T-cell (primary cell): ENCODE measurements at regions not wholly inside any gene's neighbourhood (a gene's known extent, or its start where the extent isn't known, plus 50 kb on each side); places are given as distances from the start of the nearest gene placed in this dataset.
A peak's percentile ranks its signal among the peaks of the same experiment; 100 is the strongest.
"Not testable (repeated sequence)": the region's sequence is repeated elsewhere in the genome, so short reads cannot be mapped to it uniquely, and the experiment has no call there.

Experiments used
- ATAC-seq, 4 experiments: fragments of 200-7000 bp in 3 of 4; fragments of 150-1000 bp in 1 of 4; cut with Tn5 transposase; replicated peaks in 1 of 4; 1 replicate in 3 of 4; 2 replicates in 1 of 4; pipeline ENCODE4 v1.10.0; 2021; ENCODE audit warnings: moderate library complexity in 3 of 4, mild to moderate bottlenecking in 2 of 4, moderate number of reproducible peaks in 1 of 4
- CTCF ChIA-PET, 2 donors: fragments of 300-600 bp; sonication (Branson Sonifier 250); formaldehyde crosslinking; loops; one replicate each; lab custom pipeline; 2022; ENCODE audit warnings: antibody characterized with exemption in 2 of 2; lab: Charles Lee
- POLR2A ChIA-PET, 2 donors: fragments of 300-600 bp; sonication (Branson Sonifier 250); formaldehyde crosslinking; loops; one replicate each; lab custom pipeline; 2022; ENCODE audit warnings: antibody characterized with exemption in 2 of 2; lab: Charles Lee
- DNase-seq, 35 experiments: peaks; one replicate each; pipeline versions ENCODE4 v3.0.0 to v3.0.0-alpha.2; 2013 to 2023
- H3K27ac ChIP-seq: one replicate; pipeline ENCODE4 v1.5.1; 2013; ENCODE audit warnings: low read length
- H3K27me3 ChIP-seq, 2 experiments: replicated peaks in 1 of 2; 1 replicate in 1 of 2; 2 replicates in 1 of 2; pipeline versions ENCODE4 v1.6.1 to v1.7.0; 2013; ENCODE audit warnings: low read length in 1 of 2, mixed read lengths in 1 of 2; ENCODE audit not compliant: control insufficient read depth in 2 of 2, insufficient read depth in 2 of 2; ENCODE audit errors: extremely low read depth in 1 of 2
- H3K36me3 ChIP-seq, 2 donors: 1 replicate in 1 of 2; 2 replicates in 1 of 2; pipeline versions ENCODE4 v1.6.1 to v1.7.0; 2013; ENCODE audit warnings: low read length in 1 of 2; ENCODE audit not compliant: control insufficient read depth in 2 of 2, insufficient read depth in 1 of 2; ENCODE audit errors: extremely low read depth in 1 of 2
- H3K4me1 ChIP-seq, 2 experiments: 1 replicate in 1 of 2; 2 replicates in 1 of 2; pipeline versions ENCODE4 v1.6.1 to v1.7.0; 2013; ENCODE audit warnings: low read length in 2 of 2, mixed read lengths in 1 of 2; ENCODE audit not compliant: insufficient read depth in 2 of 2, control insufficient read depth in 1 of 2; ENCODE audit errors: extremely low read depth in 1 of 2
- H3K4me3 ChIP-seq, 2 donors: 1 replicate in 1 of 2; 2 replicates in 1 of 2; pipeline versions ENCODE4 v1.5.1 to v1.7.0; 2013; ENCODE audit warnings: mild to moderate bottlenecking in 2 of 2, low read length in 1 of 2, moderate library complexity in 1 of 2; ENCODE audit not compliant: control insufficient read depth in 1 of 2; ENCODE audit errors: extremely low read depth in 1 of 2
- H3K9me3 ChIP-seq: 2 replicates; pipeline ENCODE4 v1.7.0; 2013
- H3K27ac Mint-ChIP-seq, 2 donors: one replicate each; pipeline ENCODE4 v1.8.0; 2020 to 2021; ENCODE audit warnings: mild to moderate bottlenecking in 2 of 2, mixed read lengths in 2 of 2
- H3K27me3 Mint-ChIP-seq, 2 donors: one replicate each; pipeline ENCODE4 v1.8.0; 2021 to 2022; ENCODE audit warnings: mixed read lengths in 2 of 2
- H3K36me3 Mint-ChIP-seq: one replicate; pipeline ENCODE4 v1.8.0; 2021; ENCODE audit warnings: mixed read lengths
- H3K4me1 Mint-ChIP-seq, 3 donors: one replicate each; pipeline ENCODE4 v1.8.0; 2020 to 2022; ENCODE audit warnings: mixed read lengths in 3 of 3, mild to moderate bottlenecking in 1 of 3
- H3K4me3 Mint-ChIP-seq, 3 donors: one replicate each; pipeline ENCODE4 v1.8.0; 2020 to 2022; ENCODE audit warnings: mild to moderate bottlenecking in 3 of 3, mixed read lengths in 3 of 3, moderate library complexity in 3 of 3
- H3K9me3 Mint-ChIP-seq, 3 donors: one replicate each; pipeline ENCODE4 v1.8.0; 2020 to 2022; ENCODE audit warnings: mixed read lengths in 3 of 3
- WGBS: methylation state at CpG from one replicate; pipeline ENCODE4 v1.1.5; 2013; ENCODE audit warnings: missing lambda C conversion rate; ENCODE audit not compliant: insufficient coverage; 5-methylcytosine and 5-hydroxymethylcytosine counted together

- no peaks in the 10 kb centered on the region for H3K9me3 Mint-ChIP-seq
- H3K27me3 ChIP-seq: no peaks in the 10 kb centered on the region
- H3K27ac ChIP-seq: no peak overlapping the region
- ATAC-seq: no peak
- peaks cover 0 to 3% of the 10 kb centered on the region in 2 experiments for H3K4me1 ChIP-seq
- H3K27ac Mint-ChIP-seq: no peak overlapping the region
- no peaks in the 10 kb centered on the region for H3K9me3 ChIP-seq
- ChIA-PET POLR2A (no interaction called here), CTCF (interaction anchor here in 1 of 2 donors (0.8 kb wide), 1 partner anchor 9 kb away, joined by 3 read pairs; no protein-coding TSS in a partner anchor)
- H3K36me3 Mint-ChIP-seq: no peaks in the 10 kb centered on the region
- peaks cover 13 to 14% (median 14%) of the 10 kb centered on the region in 3 donors for H3K4me1 Mint-ChIP-seq
- 36% methylated on average over 2 of the region's 4 CpGs for WGBS
- H3K4me3 Mint-ChIP-seq: no peak overlapping the region
- no peaks in the 10 kb centered on the region for H3K27me3 Mint-ChIP-seq
- no peaks in the 10 kb centered on the region for H3K36me3 ChIP-seq
- no peak overlapping the region for H3K4me3 ChIP-seq
- no peak for DNase-seq
Observed at GRCh38 chr6:71222671-71223070, 65.9 kb upstream of the OGFRL1 start.

- ATAC-seq (no peak), DNase-seq (no peak)
- peaks cover 23 to 25% (median 25%) of the 10 kb centered on the region in 3 donors for H3K4me1 Mint-ChIP-seq
- CTCF ChIA-PET: no interaction called here
- Histone ChIP-seq H3K27me3 (no peaks in the 10 kb centered on the region), H3K4me1 (peaks cover 1 to 11% of the 10 kb centered on the region in 2 experiments), H3K9me3 (no peaks in the 10 kb centered on the region), H3K27ac (no peak overlapping the region), H3K4me3 (no peak overlapping the region), H3K36me3 (no peaks in the 10 kb centered on the region)
- H3K36me3 Mint-ChIP-seq: no peaks in the 10 kb centered on the region
- POLR2A ChIA-PET: no interaction called here
- H3K4me3 Mint-ChIP-seq: no peak overlapping the region
- no peaks in the 10 kb centered on the region for H3K9me3 Mint-ChIP-seq
- H3K27ac Mint-ChIP-seq: no peak overlapping the region
- H3K27me3 Mint-ChIP-seq: no peaks in the 10 kb centered on the region
- WGBS: no CpG with 5 or more reads among the region's 2 CpGs
Observed at GRCh38 chr6:71224011-71224410, 64.6 kb upstream of the OGFRL1 start.

- Mint-ChIP-seq H3K4me3 (no peak overlapping the region), H3K4me1 (peaks cover 34 to 38% (median 37%) of the 10 kb centered on the region in 3 donors), H3K27ac (no peak overlapping the region), H3K9me3 (no peaks in the 10 kb centered on the region), H3K27me3 (no peaks in the 10 kb centered on the region), H3K36me3 (no peaks in the 10 kb centered on the region)
- POLR2A ChIA-PET: no interaction called here
- Histone ChIP-seq H3K4me1 (peaks cover 7 to 22% of the 10 kb centered on the region in 2 experiments), H3K27ac (no peak overlapping the region), H3K4me3 (no peak overlapping the region), H3K27me3 (no peaks in the 10 kb centered on the region), H3K36me3 (no peaks in the 10 kb centered on the region), H3K9me3 (no peaks in the 10 kb centered on the region)
- ATAC-seq: no peak
- DNase-seq: no peak
- WGBS: no CpG with 5 or more reads among the region's 1 CpG
- CTCF ChIA-PET: interaction anchor here in 1 of 2 donors (0.6 kb wide), 1 partner anchor 167 kb away, joined by 3 read pairs; no protein-coding TSS in a partner anchor
Observed at GRCh38 chr6:71226151-71226550, 62.5 kb upstream of the OGFRL1 start.

GRCh38 chr6:71228461-71229041, 60.1 kb upstream of the OGFRL1 start:
- ChIA-PET CTCF (interaction anchor here (0.7 to 1.6 kb wide), 2 partner anchors 11 to 60 kb away, joined by 3 to 4 read pairs; partner anchors contain the start of gene OGFRL1 (in 1 of the 2)), POLR2A (interaction anchor here in 1 of 2 donors (1.1 kb wide), 1 partner anchor 65 kb away, joined by 4 read pairs; no protein-coding TSS in a partner anchor)
- peak overlapping the region; percentile 31 to 48 (median 37) for H3K4me3 Mint-ChIP-seq
- H3K4me1 Mint-ChIP-seq: peaks cover 30 to 35% (median 31%) of the 10 kb centered on the region in 3 donors
- peak overlapping the region in 1 of 2 donors; percentile 15 for H3K4me3 ChIP-seq
- H3K27ac ChIP-seq: peak overlapping the region; percentile 60
- peak in 1 of 35 experiments; percentile 46 for DNase-seq
- no peaks in the 10 kb centered on the region for H3K36me3 ChIP-seq
- no peaks in the 10 kb centered on the region for H3K27me3 ChIP-seq
- peak overlapping the region; percentile 70 to 85 for H3K27ac Mint-ChIP-seq
- H3K4me1 ChIP-seq: peaks cover 7 to 22% of the 10 kb centered on the region in 2 experiments
- no CpG with 5 or more reads among the region's 4 CpGs for WGBS
- no peaks in the 10 kb centered on the region for H3K9me3 ChIP-seq
- no peaks in the 10 kb centered on the region for H3K27me3 Mint-ChIP-seq
- ATAC-seq: peak; percentile 62 to 89 (median 70)
- no peaks in the 10 kb centered on the region for H3K9me3 Mint-ChIP-seq
- no peaks in the 10 kb centered on the region for H3K36me3 Mint-ChIP-seq

GRCh38 chr6:71229477-71229876, 59.1 kb upstream of the OGFRL1 start:
- ATAC-seq (no peak), DNase-seq (no peak)
- H3K27ac ChIP-seq: peak overlapping the region; percentile 60
- no peaks in the 10 kb centered on the region for H3K36me3 ChIP-seq
- H3K4me3 ChIP-seq: no peak overlapping the region
- H3K4me1 Mint-ChIP-seq: peaks cover 30 to 35% (median 31%) of the 10 kb centered on the region in 3 donors
- no peaks in the 10 kb centered on the region for H3K27me3 ChIP-seq
- H3K4me3 Mint-ChIP-seq: peak overlapping the region in 1 of 3 donors; percentile 48
- ChIA-PET POLR2A (interaction anchor here (0.6 kb wide), 2 partner anchors 11 to 146 kb away, joined by 3 read pairs; no protein-coding TSS in a partner anchor), CTCF (interaction anchor here (0.7 to 1.6 kb wide), 2 partner anchors 10 to 59 kb away, joined by 3 to 4 read pairs; partner anchors contain the start of gene OGFRL1 (in 1 of the 2))
- no peaks in the 10 kb centered on the region for H3K9me3 Mint-ChIP-seq
- no peaks in the 10 kb centered on the region for H3K9me3 ChIP-seq
- peak overlapping the region in 1 of 2 donors; percentile 70 for H3K27ac Mint-ChIP-seq
- 100% methylated on average over 1 of the region's 3 CpGs for WGBS
- H3K36me3 Mint-ChIP-seq: no peaks in the 10 kb centered on the region
- H3K4me1 ChIP-seq: peaks cover 7 to 22% of the 10 kb centered on the region in 2 experiments
- peaks cover under 1% of the 10 kb centered on the region in 2 donors for H3K27me3 Mint-ChIP-seq

GRCh38 chr6:71232890-71233289, 55.7 kb upstream of the OGFRL1 start:
- H3K27ac ChIP-seq, ATAC-seq, H3K9me3 Mint-ChIP-seq, H3K36me3 Mint-ChIP-seq, CTCF ChIA-PET, H3K36me3 ChIP-seq, H3K4me3 ChIP-seq, H3K4me3 Mint-ChIP-seq, H3K9me3 ChIP-seq, DNase-seq, H3K27me3 ChIP-seq, POLR2A ChIA-PET, H3K27ac Mint-ChIP-seq: not testable (repeated sequence)
- no CpG with 5 or more reads among the region's 4 CpGs for WGBS
- H3K4me1 ChIP-seq: peaks cover 7 to 19% of the 10 kb centered on the region in 2 experiments
- H3K27me3 Mint-ChIP-seq: peaks cover 9 to 12% of the 10 kb centered on the region in 2 donors
- peaks cover 21 to 26% (median 22%) of the 10 kb centered on the region in 3 donors for H3K4me1 Mint-ChIP-seq
